SK-N-SH treated with all-trans-retinoic acid at 6 μM for 48 hours (cell line): ENCODE measurements at regions not wholly inside any gene's neighbourhood (a gene's known extent, or its start where the extent isn't known, plus 50 kb on each side); places are given as distances from the start of the nearest gene placed in this dataset.

Experiments used
- ATAC-seq: fragments of 200-7000 bp; cut with Tn5 transposase; 3 replicates; pipeline ENCODE4 v1.9.1; 2020; ENCODE audit warnings: mild to moderate bottlenecking, moderate library complexity
- BACH2 ChIP-seq: fragments of 250-450 bp; sonication (Bioruptor Pico); IDR thresholded peaks from 2 replicates; pipeline ENCODE4 v1.9.0; 2021; ENCODE audit warnings: mild to moderate bottlenecking, borderline replicate concordance
- CREB5 ChIP-seq: fragments of 250-450 bp; sonication (Bioruptor Pico); IDR thresholded peaks from 2 replicates; pipeline ENCODE4 v1.5.1; 2020; ENCODE audit warnings: low read depth, mild to moderate bottlenecking, moderate library complexity
- CSDC2 ChIP-seq: fragments of 250-450 bp; sonication (Bioruptor Pico); IDR thresholded peaks from 2 replicates; pipeline ENCODE4 v1.5.0; 2020; ENCODE audit warnings: mild to moderate bottlenecking, moderate library complexity
- CSRNP3 ChIP-seq: fragments of 250-450 bp; sonication (Bioruptor Pico); IDR thresholded peaks from 2 replicates; pipeline ENCODE4 v1.5.1; 2021; ENCODE audit warnings: mild to moderate bottlenecking, moderate library complexity
- ESRRG ChIP-seq: fragments of 250-450 bp; sonication (Bioruptor Pico); IDR thresholded peaks from 2 replicates; pipeline ENCODE4 v1.6.1; 2021; ENCODE audit warnings: mild to moderate bottlenecking
- ISL1 ChIP-seq: fragments of 250-450 bp; sonication (Bioruptor Pico); IDR thresholded peaks from 2 replicates; pipeline ENCODE4 v2.1.2; 2022; ENCODE audit warnings: mild to moderate bottlenecking, moderate library complexity
- OSR1 ChIP-seq: fragments of 250-450 bp; sonication (Bioruptor Pico); IDR thresholded peaks from 2 replicates; pipeline ENCODE4 v1.8.0; 2022; ENCODE audit warnings: moderate library complexity, mild to moderate bottlenecking, inconsistent platforms
- PATZ1 ChIP-seq: fragments of 250-450 bp; sonication (Bioruptor Pico); IDR thresholded peaks from 2 replicates; pipeline ENCODE4 v1.8.0; 2020; ENCODE audit warnings: mild to moderate bottlenecking, moderate library complexity, borderline replicate concordance
- PPARA ChIP-seq: fragments of 250-450 bp; sonication (Bioruptor Pico); IDR thresholded peaks from 2 replicates; pipeline ENCODE4 v1.5.0; 2020; ENCODE audit warnings: mild to moderate bottlenecking, borderline replicate concordance
- RARB ChIP-seq: fragments of 250-450 bp; sonication (Bioruptor Pico); IDR thresholded peaks from 2 replicates; pipeline ENCODE4 v1.8.0; 2021; ENCODE audit warnings: mild to moderate bottlenecking, moderate library complexity
- SNAI2 ChIP-seq: fragments of 250-450 bp; sonication (Bioruptor Pico); IDR thresholded peaks from 2 replicates; pipeline ENCODE4 v1.5.0; 2020; ENCODE audit warnings: mild to moderate bottlenecking, moderate library complexity
- TOX ChIP-seq: fragments of 250-450 bp; sonication (Bioruptor Pico); IDR thresholded peaks from 2 replicates; pipeline ENCODE4 v1.8.0; 2021; ENCODE audit warnings: mild to moderate bottlenecking, moderate library complexity, borderline replicate concordance
- TSHZ2 ChIP-seq: fragments of 250-450 bp; sonication (Bioruptor Pico); IDR thresholded peaks from 2 replicates; pipeline ENCODE4 v1.5.0; 2020; ENCODE audit warnings: mild to moderate bottlenecking, moderate library complexity
- ZC3H10 ChIP-seq: fragments of 250-450 bp; sonication (Bioruptor Pico); IDR thresholded peaks from 2 replicates; pipeline ENCODE4 v1.5.1; 2021; ENCODE audit warnings: mild to moderate bottlenecking, moderate library complexity
- ZNF565 ChIP-seq: fragments of 450-650 bp; formaldehyde crosslinking; conservative IDR thresholded peaks from 2 replicates; pipeline ENCODE4 v1.5.0; 2020; ENCODE audit warnings: low read depth, mild to moderate bottlenecking, moderate library complexity
- ZNF70 ChIP-seq: fragments of 450-650 bp; formaldehyde crosslinking; IDR thresholded peaks from 2 replicates; pipeline ENCODE4 v1.5.0; 2020; ENCODE audit warnings: mild to moderate bottlenecking, moderate library complexity

- no peak for TF ChIP-seq PPARA (CRISPR knock-in tag)
- no peak for TF ChIP-seq ESRRG
- TF ChIP-seq RARB (CRISPR knock-in tag): no peak
- no peak for TF ChIP-seq SNAI2 (CRISPR knock-in tag)
- TF ChIP-seq PATZ1 (CRISPR knock-in tag): no peak
- no peak for TF ChIP-seq ZNF70
- no peak for TF ChIP-seq ZNF565 (CRISPR knock-in tag)
- ATAC-seq: no peak
Measured at GRCh38 chr14:86257973-86258372, 728.0 kb downstream of the FLRT2 start.

GRCh38 chr14:86243158-86243557, 713.2 kb downstream of the FLRT2 start:
- no peak for ATAC-seq
- TF ChIP-seq PATZ1 (CRISPR knock-in tag) (no peak), TSHZ2 (CRISPR knock-in tag) (no peak)

GRCh38 chr14:86237733-86238132, 707.8 kb downstream of the FLRT2 start:
- no peak for ATAC-seq
- TF ChIP-seq ISL1 (CRISPR knock-in tag) (no peak), PATZ1 (CRISPR knock-in tag) (no peak), TSHZ2 (CRISPR knock-in tag) (no peak), OSR1 (CRISPR knock-in tag) (no peak), CSDC2 (CRISPR knock-in tag) (no peak), BACH2 (CRISPR knock-in tag) (no peak)

GRCh38 chr14:86221755-86222154, 691.8 kb downstream of the FLRT2 start:
- no peak for ATAC-seq
- TF ChIP-seq CREB5 (no peak), TOX (CRISPR knock-in tag) (no peak), ESRRG (no peak), CSRNP3 (CRISPR knock-in tag) (no peak), BACH2 (CRISPR knock-in tag) (no peak), ZC3H10 (no peak), TSHZ2 (CRISPR knock-in tag) (no peak), ZNF565 (CRISPR knock-in tag) (no peak)
